Left ventricle myocardium inferior (tissue), 1 donor: ENCODE measurements at regions not wholly inside any gene's neighbourhood (a gene's known extent, or its start where the extent isn't known, plus 50 kb on each side); places are given as distances from the start of the nearest gene placed in this dataset.

Experiments used
- DNase-seq: peaks from one replicate; pipeline ENCODE4 v3.0.0-alpha.2; 2020
- H3K27ac ChIP-seq: fragments of 200-600 bp; replicated peaks from 2 replicates; pipeline ENCODE4 v1.8.0; 2021
- H3K27me3 ChIP-seq: fragments of 200-600 bp; 2 replicates; pipeline ENCODE4 v1.8.0; 2021; ENCODE audit warnings: low read depth
- H3K36me3 ChIP-seq: fragments of 200-600 bp; 2 replicates; pipeline ENCODE4 v1.8.0; 2021
- H3K4me1 ChIP-seq: fragments of 200-600 bp; 2 replicates; pipeline ENCODE4 v1.8.0; 2021
- H3K4me3 ChIP-seq: fragments of 200-600 bp; 2 replicates; pipeline ENCODE4 v1.8.0; 2021; ENCODE audit warnings: mild to moderate bottlenecking, moderate library complexity
- H3K9me3 ChIP-seq: fragments of 200-600 bp; replicated peaks from 2 replicates; pipeline ENCODE4 v1.8.0; 2021
- intact Hi-C: fragments of 100-400 bp; cut with micrococcal nuclease; formaldehyde crosslinking; loops from one replicate; pipeline ENCODE4 v1.11.0; 2022
- TF ChIP-seq, protein P1 (sequence below): fragments of 200-600 bp; IDR thresholded peaks from 2 replicates; pipeline ENCODE4 v1.8.0; 2021; ENCODE audit warnings: antibody characterized with exemption, mild to moderate bottlenecking, borderline replicate concordance
- donor health status: DM: no; HTN: yes; CAD: no; lungs with severe emphysema.

DNA sequence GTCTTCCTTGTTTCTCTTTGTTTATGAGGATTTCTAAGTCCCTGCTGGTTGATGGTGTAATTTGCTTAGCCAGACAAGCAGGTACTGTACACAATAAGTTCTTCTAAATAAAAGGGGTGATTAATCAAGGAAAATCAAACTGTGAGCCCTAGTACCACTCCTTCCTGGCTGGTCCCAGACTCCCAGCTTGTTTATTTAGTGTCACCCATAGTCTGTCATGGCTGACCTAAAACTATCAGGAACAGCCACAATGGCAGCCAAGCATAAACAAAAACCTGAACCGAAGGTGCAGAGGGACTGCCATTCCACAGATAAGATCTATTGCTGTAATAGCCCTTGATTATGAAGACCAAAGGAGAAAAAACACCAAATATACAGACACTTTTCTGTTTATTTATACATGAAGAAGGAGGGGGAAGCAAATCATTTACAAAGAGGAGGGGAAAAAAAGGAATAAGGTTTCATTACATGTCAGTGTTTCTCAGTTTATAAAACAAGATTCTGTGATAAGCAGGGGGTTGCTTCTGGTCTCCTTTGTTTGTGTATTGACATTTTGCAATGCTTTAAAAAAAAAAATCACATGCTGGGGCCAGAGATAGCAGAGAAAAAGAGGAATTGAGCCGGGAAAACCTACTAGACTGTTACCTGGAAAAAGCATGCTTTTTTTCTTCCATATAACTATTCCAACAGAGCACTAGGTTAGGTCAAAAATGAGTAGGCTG lies 182.4 kb upstream of the DPH6 start:
- Histone ChIP-seq H3K9me3 (no peaks in the 10 kb centered on the region), H3K27me3 (no peaks in the 10 kb centered on the region), H3K4me1 (no peaks in the 10 kb centered on the region), H3K36me3 (no peaks in the 10 kb centered on the region), H3K27ac (no peak overlapping the region), H3K4me3 (no peak overlapping the region)
- TF ChIP-seq, protein P1, sequence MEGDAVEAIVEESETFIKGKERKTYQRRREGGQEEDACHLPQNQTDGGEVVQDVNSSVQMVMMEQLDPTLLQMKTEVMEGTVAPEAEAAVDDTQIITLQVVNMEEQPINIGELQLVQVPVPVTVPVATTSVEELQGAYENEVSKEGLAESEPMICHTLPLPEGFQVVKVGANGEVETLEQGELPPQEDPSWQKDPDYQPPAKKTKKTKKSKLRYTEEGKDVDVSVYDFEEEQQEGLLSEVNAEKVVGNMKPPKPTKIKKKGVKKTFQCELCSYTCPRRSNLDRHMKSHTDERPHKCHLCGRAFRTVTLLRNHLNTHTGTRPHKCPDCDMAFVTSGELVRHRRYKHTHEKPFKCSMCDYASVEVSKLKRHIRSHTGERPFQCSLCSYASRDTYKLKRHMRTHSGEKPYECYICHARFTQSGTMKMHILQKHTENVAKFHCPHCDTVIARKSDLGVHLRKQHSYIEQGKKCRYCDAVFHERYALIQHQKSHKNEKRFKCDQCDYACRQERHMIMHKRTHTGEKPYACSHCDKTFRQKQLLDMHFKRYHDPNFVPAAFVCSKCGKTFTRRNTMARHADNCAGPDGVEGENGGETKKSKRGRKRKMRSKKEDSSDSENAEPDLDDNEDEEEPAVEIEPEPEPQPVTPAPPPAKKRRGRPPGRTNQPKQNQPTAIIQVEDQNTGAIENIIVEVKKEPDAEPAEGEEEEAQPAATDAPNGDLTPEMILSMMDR = no peak
- no peak for DNase-seq
- intact Hi-C loops = no loop called here

DNA sequence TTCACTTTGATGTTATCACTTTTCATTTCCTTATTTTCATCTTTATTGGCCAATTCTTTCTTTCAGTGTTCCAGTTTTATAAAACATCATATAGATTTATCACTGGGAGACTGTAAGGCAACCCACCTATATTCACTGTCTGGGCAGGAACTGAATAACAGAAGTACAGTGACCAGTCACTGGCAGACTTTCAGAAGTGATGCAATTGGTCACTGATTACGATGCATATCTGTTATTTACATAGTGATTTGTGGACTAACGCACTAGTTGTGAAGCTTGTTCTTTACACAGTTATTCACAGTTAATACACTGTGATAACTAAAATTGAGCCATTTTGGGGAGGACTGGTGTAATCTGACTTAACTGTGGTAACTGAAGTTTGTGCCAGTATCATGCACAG lies 190.2 kb upstream of the DPH6 start:
- Histone ChIP-seq H3K4me1 (no peaks in the 10 kb centered on the region), H3K27me3 (no peaks in the 10 kb centered on the region), H3K9me3 (no peaks in the 10 kb centered on the region), H3K27ac (no peak overlapping the region), H3K4me3 (no peak overlapping the region), H3K36me3 (no peaks in the 10 kb centered on the region)
- intact Hi-C loops = no loop called here
- TF ChIP-seq, protein P1 = no peak
- no peak for DNase-seq

DNA sequence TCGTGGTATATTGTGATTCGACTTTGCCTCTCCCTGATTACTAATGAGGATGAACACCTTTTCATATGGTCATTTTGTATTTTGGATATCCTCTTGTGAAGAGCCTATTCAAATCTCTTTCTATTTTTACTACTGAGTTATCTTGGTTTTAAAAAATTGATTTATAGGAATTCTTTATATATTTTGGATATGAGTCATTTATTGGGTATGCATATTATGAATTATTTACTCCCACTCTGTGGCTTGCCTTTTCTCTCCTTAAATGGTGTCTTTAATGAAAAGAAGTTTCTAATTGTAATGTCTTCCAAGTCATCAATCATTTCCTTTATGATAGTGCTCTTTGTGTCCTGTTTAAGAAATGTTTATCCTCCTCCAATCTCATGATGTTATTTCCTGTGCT lies 191.5 kb upstream of the DPH6 start:
- H3K27ac ChIP-seq = no peak overlapping the region
- no peaks in the 10 kb centered on the region for H3K36me3 ChIP-seq
- no peak for DNase-seq
- TF ChIP-seq, protein P1 = no peak
- no peak overlapping the region for H3K4me3 ChIP-seq
- no peaks in the 10 kb centered on the region for H3K9me3 ChIP-seq
- H3K27me3 ChIP-seq = no peaks in the 10 kb centered on the region
- no peaks in the 10 kb centered on the region for H3K4me1 ChIP-seq
- intact Hi-C loops = no loop called here

DNA sequence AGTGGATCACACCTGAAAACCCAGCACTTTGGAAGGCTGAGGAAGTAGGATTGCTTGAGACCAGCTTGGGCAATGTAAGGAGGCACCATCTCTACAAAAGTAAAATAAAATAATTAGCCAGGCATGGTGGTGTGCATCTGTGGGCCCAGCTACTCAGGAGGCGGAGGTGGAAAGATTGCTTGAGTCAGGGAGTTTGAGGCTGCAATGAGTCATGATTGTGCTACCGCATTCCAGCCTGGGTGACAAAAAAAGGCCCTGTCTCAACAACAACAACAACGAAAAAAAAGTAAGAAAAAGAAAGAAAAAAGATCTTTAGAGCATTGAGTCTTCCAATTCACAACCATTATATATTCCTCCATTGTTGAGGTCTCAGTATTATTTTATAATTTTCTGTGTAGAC lies 192.4 kb upstream of the DPH6 start:
- no peaks in the 10 kb centered on the region for H3K4me1 ChIP-seq
- H3K27ac ChIP-seq = no peak overlapping the region
- DNase-seq = no peak
- H3K36me3 ChIP-seq = no peaks in the 10 kb centered on the region
- intact Hi-C loops = no loop called here
- H3K4me3 ChIP-seq = no peak overlapping the region
- H3K9me3 ChIP-seq = no peaks in the 10 kb centered on the region
- TF ChIP-seq, protein P1 = no peak
- no peaks in the 10 kb centered on the region for H3K27me3 ChIP-seq

DNA sequence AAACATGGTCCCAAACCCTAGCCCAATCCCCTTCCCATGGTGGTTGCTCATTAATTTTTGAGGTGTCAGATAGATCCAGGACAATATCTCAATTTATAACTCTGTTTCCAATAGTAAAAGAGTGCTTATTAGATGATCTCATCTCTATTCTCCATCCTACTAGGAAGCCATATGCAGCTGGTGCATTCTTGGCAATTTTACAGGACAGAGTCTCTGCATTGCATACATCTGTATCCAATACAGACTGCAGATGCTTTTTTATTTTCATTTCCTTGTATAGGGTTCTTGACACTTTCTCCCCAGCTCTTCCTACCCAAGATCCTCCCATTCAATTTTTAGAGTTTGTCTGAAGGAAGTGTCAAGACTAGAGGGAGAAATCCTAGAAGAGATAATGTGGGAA lies 194.8 kb upstream of the DPH6 start:
- no peak for DNase-seq
- no peaks in the 10 kb centered on the region for H3K4me1 ChIP-seq
- H3K4me3 ChIP-seq = no peak overlapping the region
- TF ChIP-seq, protein P1 = no peak
- H3K9me3 ChIP-seq = no peaks in the 10 kb centered on the region
- no peaks in the 10 kb centered on the region for H3K27me3 ChIP-seq
- H3K27ac ChIP-seq = no peak overlapping the region
- H3K36me3 ChIP-seq = no peaks in the 10 kb centered on the region
- intact Hi-C loops = no loop called here
